Testis (tissue), 2 donors: ENCODE measurements at regions not wholly inside any gene's neighbourhood (a gene's known extent, or its start where the extent isn't known, plus 50 kb on each side); places are given as distances from the start of the nearest gene placed in this dataset.

Experiments
- CTCF ChIP-seq, 3 experiments: fragments of 450-650 bp in 2 of 3; fragments of 200-600 bp in 1 of 3; sonication (generic) in 1 of 3; IDR thresholded peaks; one replicate each; pipeline ENCODE4 v1.5.1; 2016 to 2019; ENCODE audit warnings: antibody characterized with exemption in 3 of 3, mild to moderate bottlenecking in 2 of 3, moderate library complexity in 1 of 3
- POLR2A ChIP-seq: fragments of 450-650 bp; IDR thresholded peaks from one replicate; pipeline ENCODE4 v1.6.1; 2017; ENCODE audit warnings: antibody characterized with exemption, mild to moderate bottlenecking, moderate library complexity

- TF ChIP-seq CTCF (IDR thresholded peaks at IDR 0.05) (no peak), POLR2A (no peak)
These were observed 201.5 kb downstream of the C9orf50 start for GRCh38 chr9:129419382-129419899.
